ENCODE measurements at regions not wholly inside any gene's neighbourhood (a gene's known extent, or its start where the extent isn't known, plus 50 kb on each side); places are given as distances from the start of the nearest gene placed in this dataset.
"Not testable (repeated sequence)": the region's sequence is repeated elsewhere in the genome, so short reads cannot be mapped to it uniquely, and the experiment has no call there.

- POLR2A ChIA-PET; H3K4me3 Mint-ChIP-seq; ATAC-seq; CTCF ChIA-PET; DNase-seq; H3K9me3 Mint-ChIP-seq (ENCODE audit: insufficient read depth); H3K36me3 Mint-ChIP-seq (ENCODE audit: low read depth); H3K27me3 Mint-ChIP-seq (ENCODE audit: low read depth); H3K27ac Mint-ChIP-seq; H3K4me1 Mint-ChIP-seq (ENCODE audit: low read depth): not testable (repeated sequence)
Measured at GRCh38 chr9:90173935-90174334, 468.7 kb downstream of the DIRAS2 start.

GRCh38 chr9:90174346-90174745 lies 468.3 kb downstream of the DIRAS2 start:
- POLR2A ChIA-PET = not testable (repeated sequence)

GRCh38 chr9:90175257-90175656 lies 467.4 kb downstream of the DIRAS2 start:
- Mint-ChIP-seq H3K9me3 (ENCODE audit: insufficient read depth) (no peaks in the 10 kb centered on the region), H3K36me3 (ENCODE audit: low read depth) (no peaks in the 10 kb centered on the region), H3K27ac (no peak overlapping the region), H3K4me1 (ENCODE audit: low read depth) (no peaks in the 10 kb centered on the region), H3K27me3 (ENCODE audit: low read depth) (peaks cover 4% of the 10 kb centered on the region), H3K4me3 (no peak overlapping the region)
- DNase-seq (no peak), ATAC-seq (no peak)
- ChIA-PET CTCF (no interaction called here), POLR2A (no interaction called here)

More at GRCh38 chr9:90174346-90174745, 468.3 kb downstream of the DIRAS2 start:
- H3K4me1 Mint-ChIP-seq (ENCODE audit: low read depth); DNase-seq; H3K9me3 Mint-ChIP-seq (ENCODE audit: insufficient read depth); H3K27me3 Mint-ChIP-seq (ENCODE audit: low read depth); H3K27ac Mint-ChIP-seq; ATAC-seq; H3K4me3 Mint-ChIP-seq; CTCF ChIA-PET; H3K36me3 Mint-ChIP-seq (ENCODE audit: low read depth): not testable (repeated sequence)

- ChIA-PET POLR2A (no interaction called here), CTCF (interaction anchor here (1.0 kb wide), 1 partner anchor 34 kb away, joined by 3 read pairs; no protein-coding TSS in a partner anchor)
- ATAC-seq (no peak), DNase-seq (no peak)
- H3K27me3 Mint-ChIP-seq (ENCODE audit: low read depth) = peaks cover 6% of the 10 kb centered on the region
- no peaks in the 10 kb centered on the region for H3K4me1 Mint-ChIP-seq (ENCODE audit: low read depth)
- no peak overlapping the region for H3K27ac Mint-ChIP-seq
- no peak overlapping the region for H3K4me3 Mint-ChIP-seq
- H3K9me3 Mint-ChIP-seq (ENCODE audit: insufficient read depth) = no peaks in the 10 kb centered on the region
- H3K36me3 Mint-ChIP-seq (ENCODE audit: low read depth) = no peaks in the 10 kb centered on the region
Measured at GRCh38 chr9:90175865-90176264, 466.8 kb downstream of the DIRAS2 start.

DNA sequence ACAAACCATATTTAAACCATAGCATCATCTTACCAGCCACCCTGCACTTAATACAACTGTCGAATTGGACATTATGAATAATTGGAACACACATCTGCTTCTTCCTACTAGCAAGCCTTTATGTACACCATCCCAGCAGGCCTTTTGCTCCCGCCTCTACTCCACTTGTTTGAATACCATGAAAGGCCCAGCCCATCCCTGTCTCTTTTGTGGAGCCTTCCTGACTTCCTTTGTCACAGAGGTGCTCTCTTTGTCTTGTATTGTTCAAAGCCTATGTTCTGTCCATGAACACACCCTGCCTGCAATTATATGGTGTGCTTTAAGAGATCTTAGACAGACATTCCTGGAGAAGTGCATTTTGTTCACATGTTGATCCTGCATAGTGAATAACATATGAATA lies 465.7 kb downstream of the DIRAS2 start:
- peaks cover 5% of the 10 kb centered on the region for H3K27me3 Mint-ChIP-seq (ENCODE audit: low read depth)
- no peaks in the 10 kb centered on the region for H3K36me3 Mint-ChIP-seq (ENCODE audit: low read depth)
- no peaks in the 10 kb centered on the region for H3K4me1 Mint-ChIP-seq (ENCODE audit: low read depth)
- H3K9me3 Mint-ChIP-seq (ENCODE audit: insufficient read depth) = no peaks in the 10 kb centered on the region
- ATAC-seq (no peak), DNase-seq (no peak)
- no peak overlapping the region for H3K4me3 Mint-ChIP-seq
- CTCF ChIA-PET = no interaction called here
- no peak overlapping the region for H3K27ac Mint-ChIP-seq
- POLR2A ChIA-PET = no interaction called here

DNA sequence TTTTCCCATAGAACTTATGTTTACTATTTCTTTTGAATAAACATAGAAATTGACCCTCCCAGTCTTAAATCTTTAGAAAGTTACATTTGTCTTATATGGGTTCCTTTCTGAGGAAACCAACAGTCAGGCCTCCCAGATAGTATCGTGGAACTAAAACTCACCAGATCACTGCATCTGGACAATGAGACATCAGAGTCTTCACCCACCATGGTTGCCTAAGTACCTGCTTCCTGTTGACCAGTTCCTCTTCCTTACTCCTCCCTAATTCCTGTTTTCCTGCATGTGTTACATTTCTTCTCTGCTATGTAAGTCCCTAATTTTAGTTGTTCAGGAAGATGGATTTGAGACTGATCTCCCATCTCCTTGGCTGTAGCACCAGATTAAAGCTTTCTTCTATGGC lies 462.2 kb downstream of the DIRAS2 start:
- no peak for ATAC-seq
- H3K9me3 Mint-ChIP-seq (ENCODE audit: insufficient read depth) = no peaks in the 10 kb centered on the region
- H3K36me3 Mint-ChIP-seq (ENCODE audit: low read depth) = no peaks in the 10 kb centered on the region
- no peak for DNase-seq
- no peak overlapping the region for H3K27ac Mint-ChIP-seq
- no peak overlapping the region for H3K4me3 Mint-ChIP-seq
- no peaks in the 10 kb centered on the region for H3K4me1 Mint-ChIP-seq (ENCODE audit: low read depth)
- peaks cover 7% of the 10 kb centered on the region for H3K27me3 Mint-ChIP-seq (ENCODE audit: low read depth)
- POLR2A ChIA-PET = no interaction called here
- CTCF ChIA-PET = no interaction called here

DNA sequence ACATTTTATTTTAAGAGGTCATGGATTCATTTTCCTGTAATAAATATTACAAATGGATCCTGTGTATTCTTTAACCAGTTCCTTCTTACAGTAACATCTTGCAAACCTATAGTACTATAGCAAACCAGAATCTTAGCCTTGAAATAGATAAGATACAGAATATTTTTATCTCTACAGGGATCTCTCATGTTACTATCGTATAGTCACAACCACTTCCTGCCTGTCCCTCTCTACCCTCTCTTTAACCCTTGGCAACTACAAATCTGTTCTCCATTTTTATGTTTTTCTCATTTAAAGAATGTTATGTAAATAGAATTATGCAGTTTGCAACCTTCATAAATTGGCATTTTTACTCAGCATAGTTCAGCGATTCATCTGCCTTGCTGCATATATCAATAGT lies 454.0 kb downstream of the DIRAS2 start:
- CTCF ChIA-PET = no interaction called here
- POLR2A ChIA-PET = no interaction called here

DNA sequence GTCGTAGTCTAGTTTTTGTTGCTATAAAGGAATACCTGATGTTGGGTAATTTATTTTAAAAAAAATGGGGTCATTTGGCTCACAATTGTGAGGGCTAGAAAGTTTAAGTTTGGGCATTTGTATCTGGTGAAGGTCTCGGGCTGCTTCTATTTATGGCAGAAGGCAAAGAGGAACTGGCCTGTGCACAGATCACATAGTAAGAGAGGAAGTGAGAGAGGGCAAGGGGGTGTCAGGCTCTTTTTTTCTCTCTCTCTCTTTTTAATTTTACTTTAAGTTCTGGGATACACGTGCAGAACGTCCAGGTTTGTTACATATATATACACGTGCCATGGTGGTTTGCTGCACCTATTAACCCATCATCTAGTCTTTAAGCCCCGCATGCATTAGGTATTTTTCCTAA lies 453.3 kb downstream of the DIRAS2 start:
- Mint-ChIP-seq H3K4me3 (no peak overlapping the region), H3K36me3 (ENCODE audit: low read depth) (no peaks in the 10 kb centered on the region), H3K27me3 (ENCODE audit: low read depth) (peaks cover 23% of the 10 kb centered on the region), H3K4me1 (ENCODE audit: low read depth) (peaks cover 9% of the 10 kb centered on the region), H3K9me3 (ENCODE audit: insufficient read depth) (no peaks in the 10 kb centered on the region), H3K27ac (no peak overlapping the region)
- ATAC-seq = no peak
- DNase-seq = no peak
- POLR2A ChIA-PET = no interaction called here
- CTCF ChIA-PET = no interaction called here

More for the DNA sequence above, 454.0 kb downstream of the DIRAS2 start:
- Mint-ChIP-seq H3K4me3 (no peak overlapping the region), H3K9me3 (ENCODE audit: insufficient read depth) (no peaks in the 10 kb centered on the region), H3K27me3 (ENCODE audit: low read depth) (peaks cover 22% of the 10 kb centered on the region), H3K4me1 (ENCODE audit: low read depth) (peaks cover 9% of the 10 kb centered on the region), H3K36me3 (ENCODE audit: low read depth) (no peaks in the 10 kb centered on the region), H3K27ac (no peak overlapping the region)
- no peak for DNase-seq
- no peak for ATAC-seq

- H3K4me1 Mint-ChIP-seq (ENCODE audit: low read depth); H3K9me3 Mint-ChIP-seq (ENCODE audit: insufficient read depth); CTCF ChIA-PET; ATAC-seq; POLR2A ChIA-PET; H3K4me3 Mint-ChIP-seq; H3K27ac Mint-ChIP-seq; H3K36me3 Mint-ChIP-seq (ENCODE audit: low read depth): not testable (repeated sequence)
- peaks cover 14% of the 10 kb centered on the region for H3K27me3 Mint-ChIP-seq (ENCODE audit: low read depth)
- peak; percentile 52 for DNase-seq
Measured at GRCh38 chr9:90192465-90192864, 450.2 kb downstream of the DIRAS2 start.

DNA sequence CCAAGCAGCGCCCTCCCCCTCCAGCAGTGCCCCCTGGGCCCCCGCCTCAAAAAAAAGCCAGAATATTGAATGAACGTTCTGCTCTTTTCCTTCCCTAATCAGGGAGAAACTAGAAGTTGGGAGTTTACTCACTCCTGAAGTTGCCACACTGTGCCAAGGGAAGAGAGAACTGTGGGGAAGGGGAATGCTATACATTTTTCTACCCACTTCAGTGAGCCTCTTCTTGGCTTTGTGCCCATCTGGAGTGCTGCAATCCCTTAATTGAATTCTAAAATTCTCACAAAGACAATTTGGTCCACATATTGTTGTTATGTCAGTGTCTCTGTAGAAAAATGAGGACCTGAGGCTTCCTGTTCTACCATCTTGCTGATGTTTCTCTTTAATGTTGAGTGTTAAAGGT lies 443.7 kb downstream of the DIRAS2 start:
- DNase-seq (no peak), ATAC-seq (no peak)
- peaks cover 7% of the 10 kb centered on the region for H3K27me3 Mint-ChIP-seq (ENCODE audit: low read depth)
- ChIA-PET CTCF (no interaction called here), POLR2A (no interaction called here)
- H3K27ac Mint-ChIP-seq = no peak overlapping the region
- peaks cover 4% of the 10 kb centered on the region for H3K9me3 Mint-ChIP-seq (ENCODE audit: insufficient read depth)
- no peaks in the 10 kb centered on the region for H3K4me1 Mint-ChIP-seq (ENCODE audit: low read depth)
- no peak overlapping the region for H3K4me3 Mint-ChIP-seq
- H3K36me3 Mint-ChIP-seq (ENCODE audit: low read depth) = no peaks in the 10 kb centered on the region

GRCh38 chr9:90201766-90202165 lies 440.9 kb downstream of the DIRAS2 start:
- ChIA-PET POLR2A (no interaction called here), CTCF (no interaction called here)
- H3K4me1 Mint-ChIP-seq (ENCODE audit: low read depth) = no peaks in the 10 kb centered on the region

GRCh38 chr9:90204128-90204831 lies 438.3 kb downstream of the DIRAS2 start:
- CTCF ChIA-PET = no interaction called here
- Mint-ChIP-seq H3K36me3 (ENCODE audit: low read depth) (no peaks in the 10 kb centered on the region), H3K4me3 (no peak overlapping the region), H3K27ac (no peak overlapping the region), H3K9me3 (ENCODE audit: insufficient read depth) (no peaks in the 10 kb centered on the region), H3K27me3 (ENCODE audit: low read depth) (peaks cover 4% of the 10 kb centered on the region), H3K4me1 (ENCODE audit: low read depth) (no peaks in the 10 kb centered on the region)
- no peak for ATAC-seq
- DNase-seq = no peak
- POLR2A ChIA-PET = no interaction called here

More at GRCh38 chr9:90201766-90202165, 440.9 kb downstream of the DIRAS2 start:
- Mint-ChIP-seq H3K27me3 (ENCODE audit: low read depth) (peaks cover 4% of the 10 kb centered on the region), H3K36me3 (ENCODE audit: low read depth) (no peaks in the 10 kb centered on the region), H3K27ac (no peak overlapping the region), H3K9me3 (ENCODE audit: insufficient read depth) (peaks cover 4% of the 10 kb centered on the region), H3K4me3 (no peak overlapping the region)
- no peak for ATAC-seq
- no peak for DNase-seq

- H3K9me3 Mint-ChIP-seq (ENCODE audit: insufficient read depth); H3K4me1 Mint-ChIP-seq (ENCODE audit: low read depth); H3K36me3 Mint-ChIP-seq (ENCODE audit: low read depth); CTCF ChIA-PET; H3K27ac Mint-ChIP-seq; ATAC-seq; DNase-seq; POLR2A ChIA-PET; H3K27me3 Mint-ChIP-seq (ENCODE audit: low read depth); H3K4me3 Mint-ChIP-seq: not testable (repeated sequence)
Measured at GRCh38 chr9:90213045-90213444, 429.6 kb downstream of the DIRAS2 start.

Measured in activated CD8-positive, alpha-beta T cell treated with anti-CD3 and anti-CD28 coated beads, Interleukin-2, amount 10 ng/mL, durations not matched to agents 7 days and 5 days (primary cell).